ENCODE measurements at regions not wholly inside any gene's neighbourhood (a gene's known extent, or its start where the extent isn't known, plus 50 kb on each side); places are given as distances from the start of the nearest gene placed in this dataset.

- TF ChIP-seq CTCF (conservative IDR thresholded peaks at IDR 0.05; ENCODE audit: low read depth in 2 of 2) = no peak
- TF ChIP-seq POLR2AphosphoS5 (IDR thresholded peaks at IDR 0.05; ENCODE audit: low read depth) = no peak
- no peak for TF ChIP-seq EZH2phosphoT487 (IDR thresholded peaks at IDR 0.05; ENCODE audit: unreplicated experiment)
- no peak for TF ChIP-seq JUNB (IDR thresholded peaks at IDR 0.05; ENCODE audit: unreplicated experiment)
- no peak for TF ChIP-seq EZH2 (IDR thresholded peaks at IDR 0.05; ENCODE audit: low read depth, unreplicated experiment)
- no peak for TF ChIP-seq CREB1 (CRISPR knock-in tag; IDR thresholded peaks at IDR 0.05; ENCODE audit: low read depth)
- TF ChIP-seq REST (IDR thresholded peaks at IDR 0.05; ENCODE audit: unreplicated experiment) = no peak
- no peak for TF ChIP-seq ETS1 (IDR thresholded peaks at IDR 0.05)
Observed at GRCh38 chr7:119562839-119563238, 710.1 kb upstream of the KCND2 start.

Data from GM23338 (cell line).